ENCODE measurements at regions not wholly inside any gene's neighbourhood (a gene's known extent, or its start where the extent isn't known, plus 50 kb on each side); places are given as distances from the start of the nearest gene placed in this dataset.

GRCh38 chr13:79908381-79908780 lies 427.4 kb downstream of the NDFIP2 start:
- RAD21 ChIA-PET (ENCODE audit: low non-redundant PET in 1 of 2, low total read pairs in 2 of 2, uncharacterized antibody in 2 of 2, unreplicated experiment in 2 of 2): no interaction called here
- H3K9me3 ChIP-seq (ENCODE audit: control insufficient read depth in 1 of 2, insufficient read depth in 1 of 2, low read depth in 1 of 2, low read length in 2 of 2): no peaks in the 10 kb centered on the region; a peak in 1 of 4 replicates

DNA sequence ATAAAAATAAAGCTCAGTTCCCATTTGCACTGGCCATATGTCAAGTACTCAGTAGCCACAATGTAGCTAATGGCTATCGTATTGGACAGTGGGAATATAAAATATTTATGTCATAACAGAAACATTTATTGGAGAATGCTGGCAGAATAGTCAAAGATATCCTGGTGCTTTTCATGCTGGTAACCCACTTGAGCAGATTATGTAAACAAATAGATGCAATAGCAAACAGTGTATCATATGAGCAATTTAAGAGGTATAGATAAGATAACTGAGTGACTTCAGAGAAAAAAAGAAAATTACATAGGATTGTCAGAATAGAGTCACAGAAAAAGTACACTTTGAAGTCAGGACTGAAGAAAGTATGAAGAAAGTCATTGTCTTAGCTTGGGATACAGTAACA lies 426.6 kb downstream of the NDFIP2 start:
- intact Hi-C loops (cut with micrococcal nuclease): no loop called here
- POLR2A ChIA-PET: no interaction called here
- Histone ChIP-seq H3K4me2 (ENCODE audit: low read length) (no peak overlapping the region), H3K9ac (ENCODE audit: low read length) (no peak overlapping the region), H3K27me3 (ENCODE audit: insufficient read depth, low read length) (no peaks in the 10 kb centered on the region), H3K9me2 (ENCODE audit: insufficient read depth) (no peaks in the 10 kb centered on the region), H3K79me2 (ENCODE audit: insufficient read depth, low read length) (no peaks in the 10 kb centered on the region), H3K4me3 (replicated peaks in 1 of 2; ENCODE audit: low read depth in 1 of 2, low read length in 2 of 2) (no peak overlapping the region), H3K9me3 (ENCODE audit: control insufficient read depth in 1 of 2, insufficient read depth in 1 of 2, low read depth in 1 of 2, low read length in 2 of 2) (no peaks in the 10 kb centered on the region; a peak in 1 of 4 replicates), H3K27ac (ENCODE audit: low read depth, low read length) (no peak overlapping the region), H2AFZ (ENCODE audit: low read depth, low read length, poor library complexity, severe bottlenecking) (no peak overlapping the region), H3K36me3 (ENCODE audit: control insufficient read depth in 1 of 2, insufficient read depth in 2 of 2, low read length in 2 of 2) (no peaks in the 10 kb centered on the region), H4K20me1 (ENCODE audit: insufficient read depth) (no peaks in the 10 kb centered on the region), H3K4me1 (ENCODE audit: control insufficient read depth in 1 of 2, insufficient read depth in 2 of 2, low read length in 2 of 2) (no peaks in the 10 kb centered on the region)
- RAD21 ChIA-PET (ENCODE audit: low non-redundant PET in 1 of 2, low total read pairs in 2 of 2, uncharacterized antibody in 2 of 2, unreplicated experiment in 2 of 2): no interaction called here
- TF ChIP-seq CEBPB (IDR thresholded peaks at IDR 0.05; ENCODE audit: low read depth): no peak
- TF ChIP-seq ELF1 (IDR thresholded peaks at IDR 0.05; ENCODE audit: borderline replicate concordance, low read depth): no peak
- TF ChIP-seq REST (IDR thresholded peaks at IDR 0.05; ENCODE audit: low read depth): no peak
- TF ChIP-seq CTCF (IDR thresholded peaks at IDR 0.05 in 2 of 3, conservative IDR thresholded peaks at IDR 0.05 in 1 of 3; ENCODE audit: borderline replicate concordance in 1 of 3, insufficient read depth in 1 of 3, low read depth in 2 of 3, low read length in 2 of 3): no peak
- no peak for TF ChIP-seq RAD21 (IDR thresholded peaks at IDR 0.05; ENCODE audit: low read depth)
- TF ChIP-seq SRF (IDR thresholded peaks at IDR 0.05; ENCODE audit: low read depth): no peak
- no peak for TF ChIP-seq CBX3 (IDR thresholded peaks at IDR 0.05; ENCODE audit: low read depth)
- no peak for TF ChIP-seq POLR2AphosphoS5 (IDR thresholded peaks at IDR 0.05; ENCODE audit: low read depth, low read length)
- no peak for TF ChIP-seq SP1 (IDR thresholded peaks at IDR 0.05; ENCODE audit: low read depth)
- no peak for TF ChIP-seq EGR1 (IDR thresholded peaks at IDR 0.05; ENCODE audit: low read depth)
- DNase-seq (ENCODE audit: low read depth, low spot score) (no peak), ATAC-seq (no peak)
- BruUV-seq (replicated peaks): no TSS peak
- CTCF ChIA-PET: no interaction called here

More at GRCh38 chr13:79908381-79908780, 427.4 kb downstream of the NDFIP2 start:
- BruUV-seq (replicated peaks): no TSS peak
- Histone ChIP-seq H3K4me2 (ENCODE audit: low read length) (no peak overlapping the region), H4K20me1 (ENCODE audit: insufficient read depth) (no peaks in the 10 kb centered on the region), H3K79me2 (ENCODE audit: insufficient read depth, low read length) (no peaks in the 10 kb centered on the region), H3K4me1 (ENCODE audit: control insufficient read depth in 1 of 2, insufficient read depth in 2 of 2, low read length in 2 of 2) (no peaks in the 10 kb centered on the region), H2AFZ (ENCODE audit: low read depth, low read length, poor library complexity, severe bottlenecking) (no peak overlapping the region), H3K9ac (ENCODE audit: low read length) (no peak overlapping the region), H3K4me3 (replicated peaks in 1 of 2; ENCODE audit: low read depth in 1 of 2, low read length in 2 of 2) (no peak overlapping the region), H3K36me3 (ENCODE audit: control insufficient read depth in 1 of 2, insufficient read depth in 2 of 2, low read length in 2 of 2) (no peaks in the 10 kb centered on the region), H3K27ac (ENCODE audit: low read depth, low read length) (no peak overlapping the region), H3K27me3 (ENCODE audit: insufficient read depth, low read length) (no peaks in the 10 kb centered on the region), H3K9me2 (ENCODE audit: insufficient read depth) (no peaks in the 10 kb centered on the region)
- CTCF ChIA-PET: no interaction called here
- TF ChIP-seq ELF1 (IDR thresholded peaks at IDR 0.05; ENCODE audit: borderline replicate concordance, low read depth) (no peak), RAD21 (IDR thresholded peaks at IDR 0.05; ENCODE audit: low read depth) (no peak), MAX (IDR thresholded peaks at IDR 0.05) (no peak), FOSL1 (IDR thresholded peaks at IDR 0.05; ENCODE audit: low read depth) (no peak), POLR2A (IDR thresholded peaks at IDR 0.05; ENCODE audit: borderline replicate concordance, extremely low read depth, insufficient read depth, insufficient read length) (no peak), SRF (IDR thresholded peaks at IDR 0.05; ENCODE audit: low read depth) (no peak)
- POLR2A ChIA-PET: no interaction called here
- intact Hi-C loops (cut with micrococcal nuclease): no loop called here
- DNase-seq (ENCODE audit: low read depth, low spot score) (no peak), ATAC-seq (no peak)
